ENCODE measurements at regions not wholly inside any gene's neighbourhood (a gene's known extent, or its start where the extent isn't known, plus 50 kb on each side); places are given as distances from the start of the nearest gene placed in this dataset.

- TF ChIP-seq EZH2 (IDR thresholded peaks at IDR 0.05) (no peak), POLR2AphosphoS5 (IDR thresholded peaks at IDR 0.05; ENCODE audit: borderline replicate concordance, low read depth, low read length) (no peak), FOXP2 (optimal IDR thresholded peaks at IDR 0.05; ENCODE audit: control extremely low read depth, extremely low read length, insufficient read depth) (no peak)
Measured at GRCh38 chr18:44028109-44028508, 652.6 kb upstream of the SETBP1 start.

All from SK-N-MC (cell line).